GM23338 (cell line): ENCODE measurements at regions not wholly inside any gene's neighbourhood (a gene's known extent, or its start where the extent isn't known, plus 50 kb on each side); places are given as distances from the start of the nearest gene placed in this dataset.

Experiments
- ATAC-seq: fragments of 200-7000 bp; cut with Tn5 transposase; 3 replicates; pipeline ENCODE4 v1.9.1; 2020
- DNase-seq: peaks from one replicate; pipeline ENCODE4 v3.0.0-alpha.2; 2015; ENCODE audit warnings: low spot score
- H2AFZ ChIP-seq: fragments of 200-600 bp; sonication (generic); 2 replicates; pipeline ENCODE4 v1.8.0; 2016; ENCODE audit warnings: antibody characterized with exemption, mild to moderate bottlenecking, moderate library complexity
- H3F3A ChIP-seq: fragments of 200-600 bp; sonication (generic); replicated peaks from 2 replicates; pipeline ENCODE4 v1.8.0; 2017; ENCODE audit warnings: antibody characterized with exemption, mixed run types, low read depth
- H3K27ac ChIP-seq: fragments of 200-600 bp; sonication (generic); 2 replicates; pipeline ENCODE4 v1.6.1; 2016; ENCODE audit warnings: low read depth
- H3K27me3 ChIP-seq: fragments of 200-600 bp; sonication (generic); 2 replicates; pipeline ENCODE4 v1.8.0; 2016; ENCODE audit warnings: mild to moderate bottlenecking, mixed run types, moderate library complexity; ENCODE audit not compliant: insufficient read depth
- H3K36me3 ChIP-seq: fragments of 200-600 bp; sonication (generic); 2 replicates; pipeline ENCODE4 v1.8.0; 2016; ENCODE audit warnings: mild to moderate bottlenecking; ENCODE audit not compliant: insufficient read depth
- H3K4me1 ChIP-seq: fragments of 200-600 bp; sonication (generic); 2 replicates; pipeline ENCODE4 v1.8.0; 2016; ENCODE audit warnings: mild to moderate bottlenecking, moderate library complexity; ENCODE audit not compliant: insufficient read depth
- H3K4me2 ChIP-seq: fragments of 200-600 bp; sonication (generic); 2 replicates; pipeline ENCODE4 v1.7.1; 2017; ENCODE audit warnings: mixed run types
- H3K4me3 ChIP-seq: fragments of 200-600 bp; sonication (generic); 2 replicates; pipeline ENCODE4 v1.6.1; 2016; ENCODE audit warnings: mixed run types
- H3K79me2 ChIP-seq: fragments of 200-600 bp; sonication (generic); replicated peaks from 2 replicates; pipeline ENCODE4 v1.8.0; 2017; ENCODE audit warnings: mild to moderate bottlenecking; ENCODE audit not compliant: insufficient read depth
- H3K9me2 ChIP-seq: fragments of 200-600 bp; sonication (generic); 2 replicates; pipeline ENCODE4 v1.8.0; 2017; ENCODE audit not compliant: insufficient read depth
- H4K20me1 ChIP-seq: fragments of 200-600 bp; sonication (generic); replicated peaks from 2 replicates; pipeline ENCODE4 v1.8.0; 2017; ENCODE audit warnings: mild to moderate bottlenecking; ENCODE audit not compliant: insufficient read depth
- H3K27ac Mint-ChIP-seq: 2 replicates; pipeline ENCODE4 v1.8.0; 2020; ENCODE audit warnings: inconsistent platforms, mild to moderate bottlenecking, moderate library complexity, mixed read lengths
- H3K27me3 Mint-ChIP-seq: 3 replicates; pipeline ENCODE4 v1.8.0; 2022; ENCODE audit warnings: low read depth, mild to moderate bottlenecking, moderate library complexity, mixed read lengths, inconsistent platforms; ENCODE audit not compliant: insufficient read depth, poor library complexity
- H3K36me3 Mint-ChIP-seq: 3 replicates; pipeline ENCODE4 v1.8.0; 2021; ENCODE audit warnings: low read depth, mild to moderate bottlenecking, inconsistent platforms, moderate library complexity, mixed read lengths
- H3K4me1 Mint-ChIP-seq: 3 replicates; pipeline ENCODE4 v1.8.0; 2020; ENCODE audit warnings: mild to moderate bottlenecking, inconsistent platforms, mixed read lengths
- H3K4me3 Mint-ChIP-seq: 3 replicates; pipeline ENCODE4 v1.8.0; 2021; ENCODE audit warnings: moderate library complexity, mild to moderate bottlenecking, inconsistent platforms, mixed read lengths
- H3K9me3 Mint-ChIP-seq: 3 replicates; pipeline ENCODE4 v1.8.0; 2020; ENCODE audit warnings: moderate library complexity, mild to moderate bottlenecking, inconsistent platforms, mixed read lengths
- CREB1 ChIP-seq: fragments of 250-450 bp; sonication (Bioruptor Pico); IDR thresholded peaks from 2 replicates; pipeline ENCODE4 v1.5.0; 2020; ENCODE audit warnings: low read depth, mild to moderate bottlenecking, moderate library complexity
- EZH2 ChIP-seq: fragments of 200-600 bp; sonication (generic); IDR thresholded peaks from one replicate; pipeline ENCODE4 v1.8.0; 2017; ENCODE audit warnings: antibody characterized with exemption, mild to moderate bottlenecking, low read depth; ENCODE audit not compliant: unreplicated experiment
- EZH2phosphoT487 ChIP-seq: fragments of 200-600 bp; sonication (generic); IDR thresholded peaks from one replicate; pipeline ENCODE4 v1.8.1; 2018; ENCODE audit warnings: antibody characterized with exemption; ENCODE audit not compliant: unreplicated experiment
- POLR2AphosphoS5 ChIP-seq: IDR thresholded peaks from 2 replicates; pipeline ENCODE4 v1.6.1; 2016; ENCODE audit warnings: antibody characterized with exemption, low read depth
- STAT1 ChIP-seq: IDR thresholded peaks from one replicate; pipeline ENCODE4 v1.6.1; 2016; ENCODE audit warnings: antibody characterized with exemption; ENCODE audit not compliant: unreplicated experiment
- ZNF114 ChIP-seq: fragments of 250-450 bp; sonication (Bioruptor Pico); IDR thresholded peaks from 2 replicates; pipeline ENCODE4 v1.5.0; 2020; ENCODE audit warnings: mild to moderate bottlenecking, moderate library complexity
- ZNF331 ChIP-seq: fragments of 250-450 bp; sonication (Bioruptor Pico); IDR thresholded peaks from 2 replicates; pipeline ENCODE4 v1.5.0; 2020; ENCODE audit warnings: low read depth, mild to moderate bottlenecking, moderate library complexity
- ZNF462 ChIP-seq: fragments of 250-450 bp; sonication (Bioruptor Pico); IDR thresholded peaks from 2 replicates; pipeline ENCODE4 v1.5.0; 2020; ENCODE audit warnings: mild to moderate bottlenecking, moderate library complexity

GRCh38 chr17:77446940-77447634 lies 306.3 kb downstream of the SEC14L1 start:
- ATAC-seq (no peak), DNase-seq (no peak)
- Histone ChIP-seq H3K9me2 (no peaks in the 10 kb centered on the region), H3K36me3 (no peaks in the 10 kb centered on the region), H3K4me3 (no peak overlapping the region), H3K79me2 (peaks cover 51% of the 10 kb centered on the region), H3K4me1 (peaks cover 20% of the 10 kb centered on the region; the same call in 1 of the 2 replicates), H3K27me3 (no peaks in the 10 kb centered on the region), H4K20me1 (peaks cover 4% of the 10 kb centered on the region; the same call in 1 of the 2 replicates), H3K27ac (no peak overlapping the region), H2AFZ (no peak overlapping the region), H3F3A (peaks cover 3% of the 10 kb centered on the region; the same call in 1 of the 2 replicates), H3K4me2 (no peak overlapping the region)
- H3K27ac Mint-ChIP-seq = peak overlapping the region; percentile 15; the same call in 1 of the 2 replicates
- H3K36me3 Mint-ChIP-seq = no peaks in the 10 kb centered on the region; the same call in 2 of the 3 replicates
- H3K27me3 Mint-ChIP-seq = peaks cover 21% of the 10 kb centered on the region
- no peak overlapping the region for H3K4me3 Mint-ChIP-seq
- H3K4me1 Mint-ChIP-seq = peaks cover 40% of the 10 kb centered on the region
- H3K9me3 Mint-ChIP-seq = no peaks in the 10 kb centered on the region
- no peak for TF ChIP-seq EZH2
- no peak for TF ChIP-seq ZNF331 (CRISPR knock-in tag)
- TF ChIP-seq EZH2phosphoT487 = no peak
- TF ChIP-seq CREB1 (CRISPR knock-in tag) = no peak
- TF ChIP-seq STAT1 = no peak
- no peak for TF ChIP-seq ZNF114 (CRISPR knock-in tag)
- no peak for TF ChIP-seq ZNF462 (CRISPR knock-in tag)
- TF ChIP-seq POLR2AphosphoS5 = no peak
